ENCODE measurements at regions not wholly inside any gene's neighbourhood (a gene's known extent, or its start where the extent isn't known, plus 50 kb on each side); places are given as distances from the start of the nearest gene placed in this dataset.

DNA sequence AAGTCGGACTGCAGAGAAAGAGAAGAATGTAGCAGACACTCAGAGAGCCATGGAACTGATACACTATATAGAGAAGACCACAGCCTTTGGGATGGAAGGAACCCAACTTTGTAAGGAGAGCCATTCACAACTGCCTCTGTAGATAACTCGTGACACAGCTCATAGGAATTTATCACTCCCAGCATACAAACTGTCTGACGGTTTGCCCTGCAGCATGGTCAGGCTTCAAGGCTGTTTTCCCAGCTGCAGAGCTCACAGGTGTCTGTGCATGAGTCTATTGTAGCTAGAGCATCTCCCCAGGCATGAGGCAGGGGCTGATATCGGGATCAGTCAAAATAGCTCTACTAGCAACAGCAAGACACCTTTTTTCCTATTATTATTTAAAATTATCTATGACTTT, 130.5 kb upstream of the DTNBP1 start:
- no peak for DNase-seq

GRCh38 chr6:15792842-15793241, 130.0 kb upstream of the DTNBP1 start:
- DNase-seq = no peak

DNA sequence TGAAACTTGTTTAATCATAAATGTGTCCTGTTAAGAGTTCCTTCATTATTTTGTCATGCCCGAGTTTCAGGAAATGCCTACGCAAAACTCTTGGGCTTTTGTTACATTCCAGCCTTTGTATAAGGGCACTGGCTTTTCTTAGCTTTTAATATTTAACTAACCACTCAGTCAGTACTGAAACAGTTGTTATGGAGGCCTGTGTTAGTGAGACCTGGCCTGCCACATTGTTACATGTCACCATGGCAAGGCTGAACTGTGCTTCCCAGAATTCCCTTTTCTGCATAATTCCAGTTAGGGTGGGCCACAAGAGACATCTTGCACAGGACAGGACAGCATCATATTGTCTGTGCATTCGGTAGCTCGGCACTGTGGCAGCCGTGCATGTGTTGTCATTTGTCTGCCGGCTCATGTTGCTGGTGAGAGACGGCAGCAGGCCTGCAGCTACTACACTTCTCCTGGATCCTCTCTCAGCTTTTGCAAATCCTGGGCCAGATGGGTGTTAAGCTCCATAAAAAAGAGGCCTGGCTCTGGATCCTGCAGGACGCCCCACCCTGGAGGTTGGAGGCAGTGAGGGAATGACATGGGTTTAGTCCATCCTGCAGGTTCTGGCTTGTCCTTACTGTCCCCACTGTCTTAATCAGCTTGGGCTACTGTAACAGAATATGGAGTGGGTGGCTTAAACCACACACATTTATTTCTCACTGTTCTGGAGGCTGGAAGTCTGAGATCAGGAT, 128.8 kb upstream of the DTNBP1 start:
- no peak for DNase-seq

GRCh38 chr6:15790116-15790515, 127.3 kb upstream of the DTNBP1 start:
- DNase-seq = no peak

DNA sequence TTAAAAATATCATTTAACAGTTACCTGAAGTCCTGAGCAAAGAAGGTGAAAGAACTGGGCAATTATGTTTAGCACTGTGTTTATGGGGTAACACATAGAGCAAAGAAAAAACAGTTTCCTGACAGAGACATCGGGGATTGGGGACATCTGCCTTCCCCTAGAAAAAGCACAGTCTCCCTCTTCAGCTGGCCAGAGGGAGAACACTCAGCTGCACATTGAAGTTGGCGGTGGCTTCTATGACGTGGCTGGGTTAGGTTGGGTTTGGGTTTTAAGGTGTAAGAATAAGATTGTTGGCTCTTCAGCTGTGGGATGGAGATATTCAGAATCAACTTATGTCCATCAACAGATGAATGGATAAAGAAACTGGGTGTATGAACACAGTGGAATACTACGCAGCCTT, 124.0 kb upstream of the DTNBP1 start:
- no peak for DNase-seq

DNA sequence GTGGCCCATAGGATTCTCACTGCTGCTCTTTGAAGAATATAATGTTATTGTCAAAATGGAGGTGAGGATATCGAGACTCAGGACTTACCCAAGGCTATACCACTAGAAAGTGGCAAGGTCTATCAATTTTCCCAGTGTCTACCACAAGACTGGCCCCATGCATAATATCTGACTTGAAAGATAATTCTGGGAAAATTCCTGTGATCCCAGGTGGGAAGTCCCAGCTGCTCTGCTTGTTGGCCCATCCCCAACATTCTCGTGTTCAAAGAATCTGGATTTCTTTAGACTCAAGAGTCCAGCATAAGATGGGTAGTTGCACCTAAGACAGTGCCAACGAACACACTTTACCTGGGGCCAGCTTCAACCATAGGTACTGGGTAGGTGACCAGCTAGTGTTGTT, 120.7 kb upstream of the DTNBP1 start:
- DNase-seq = no peak

GRCh38 chr6:15781890-15782289, 119.1 kb upstream of the DTNBP1 start:
- DNase-seq = no peak

- no peak for DNase-seq
Measured at GRCh38 chr6:15781333-15781732, 118.5 kb upstream of the DTNBP1 start.

GRCh38 chr6:15780437-15780836, 117.6 kb upstream of the DTNBP1 start:
- DNase-seq = no peak

GRCh38 chr6:15779726-15780125, 116.9 kb upstream of the DTNBP1 start:
- DNase-seq = no peak

DNA sequence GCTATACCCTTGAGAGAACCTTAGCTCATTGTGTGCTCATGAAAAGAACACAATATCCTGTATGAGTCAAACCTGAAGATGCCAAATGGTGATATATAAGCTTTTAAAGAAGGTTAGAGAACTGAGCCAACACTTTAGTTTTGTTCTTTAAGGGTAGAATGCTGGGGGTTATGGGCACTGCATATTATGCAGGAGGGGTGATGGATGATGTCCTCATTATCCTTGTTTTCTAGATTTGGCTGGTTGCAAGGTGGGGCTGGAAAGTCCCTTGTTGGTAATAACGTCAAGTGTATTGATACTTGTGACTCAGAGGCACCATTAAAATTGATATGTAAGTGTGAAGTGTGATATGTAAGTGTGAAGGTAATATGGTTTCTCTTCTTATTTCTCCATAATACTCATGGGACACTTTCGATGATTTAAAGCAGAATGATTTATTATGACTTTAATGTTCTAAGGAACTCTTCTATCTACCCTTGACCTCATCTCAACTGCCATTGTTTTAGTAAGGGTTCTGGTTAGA, 113.7 kb upstream of the DTNBP1 start:
- no peak for DNase-seq

- no peak for DNase-seq
Measured at GRCh38 chr6:15775741-15776140, 112.9 kb upstream of the DTNBP1 start.

DNA sequence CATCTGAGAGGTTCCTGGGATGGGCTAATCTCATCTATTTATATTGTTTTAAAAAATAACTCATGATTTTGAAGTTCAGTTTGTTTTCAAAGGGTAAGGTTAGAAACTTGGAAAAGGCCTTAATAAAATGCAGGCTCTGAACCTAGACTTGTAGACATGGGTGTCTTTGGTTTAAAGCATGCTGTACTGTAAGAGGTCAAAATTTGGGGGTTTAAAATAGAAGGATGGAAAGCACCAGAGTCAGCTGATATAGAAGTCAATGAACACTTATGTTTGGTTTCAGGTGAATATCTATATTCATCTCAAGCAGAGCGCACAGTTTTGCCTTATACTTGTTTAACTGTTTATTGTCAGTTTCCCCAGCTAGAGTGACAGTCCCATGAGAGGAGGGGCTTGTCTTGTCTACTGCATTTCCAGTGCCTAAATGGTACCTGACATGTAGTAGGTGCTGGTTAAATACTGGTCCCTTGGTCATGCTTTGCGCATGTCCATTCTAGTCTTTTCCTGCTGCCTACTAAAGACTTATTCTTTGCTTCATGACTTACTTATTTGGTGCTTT, 112.3 kb upstream of the DTNBP1 start:
- DNase-seq = no peak

- no peak for DNase-seq
Measured at GRCh38 chr6:15773806-15774410, 111.1 kb upstream of the DTNBP1 start.

GRCh38 chr6:15770347-15771143, 107.7 kb upstream of the DTNBP1 start:
- DNase-seq = no peak

DNA sequence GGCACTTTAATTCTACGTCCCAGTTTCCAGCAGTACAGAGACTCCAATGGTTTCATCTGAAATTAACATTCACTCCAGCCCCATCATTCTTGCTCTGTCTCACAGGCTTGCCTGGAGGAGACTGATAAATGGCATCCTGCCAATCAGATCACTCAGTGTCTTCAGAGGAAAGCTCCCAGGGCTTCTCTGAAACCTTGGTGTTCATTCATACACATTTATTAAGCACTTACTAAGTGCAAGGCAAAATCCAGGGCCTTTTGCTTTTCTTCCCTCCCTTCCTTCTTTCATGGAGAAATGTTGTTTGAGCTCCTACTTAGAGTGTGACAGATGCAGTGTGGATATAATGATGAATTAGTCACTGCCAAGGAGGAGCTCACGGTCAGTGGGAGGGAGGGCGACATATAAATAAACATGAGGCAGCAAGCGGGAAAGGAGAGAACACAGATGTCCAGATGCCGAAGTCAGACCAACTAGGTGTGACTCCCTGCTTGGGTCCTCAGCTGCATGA, 106.7 kb upstream of the DTNBP1 start:
- DNase-seq = no peak

GRCh38 chr6:15768999-15769398, 106.2 kb upstream of the DTNBP1 start:
- no peak for DNase-seq

DNA sequence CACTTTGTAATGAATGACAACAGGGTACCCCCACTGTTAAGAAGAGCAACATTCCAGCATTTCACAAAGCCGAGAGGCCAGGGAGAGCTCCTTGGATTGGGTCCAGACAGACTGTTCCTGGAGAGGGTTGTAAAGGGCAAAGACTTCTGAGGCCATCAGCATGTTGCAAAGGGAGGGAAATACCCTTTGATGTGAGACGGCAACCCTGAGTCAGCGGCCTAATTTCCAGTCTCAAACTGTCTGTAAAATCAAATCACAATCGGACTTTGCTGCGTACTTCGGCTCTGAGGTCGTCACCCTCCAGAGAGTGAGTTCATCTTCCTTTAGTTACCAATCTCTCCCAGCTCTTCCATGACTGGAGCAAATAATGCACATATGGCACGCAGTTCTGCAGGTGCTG, 101.0 kb upstream of the DTNBP1 start:
- DNase-seq = no peak

- no peak for DNase-seq
Measured at GRCh38 chr6:15763364-15763763, 100.5 kb upstream of the DTNBP1 start.

DNA sequence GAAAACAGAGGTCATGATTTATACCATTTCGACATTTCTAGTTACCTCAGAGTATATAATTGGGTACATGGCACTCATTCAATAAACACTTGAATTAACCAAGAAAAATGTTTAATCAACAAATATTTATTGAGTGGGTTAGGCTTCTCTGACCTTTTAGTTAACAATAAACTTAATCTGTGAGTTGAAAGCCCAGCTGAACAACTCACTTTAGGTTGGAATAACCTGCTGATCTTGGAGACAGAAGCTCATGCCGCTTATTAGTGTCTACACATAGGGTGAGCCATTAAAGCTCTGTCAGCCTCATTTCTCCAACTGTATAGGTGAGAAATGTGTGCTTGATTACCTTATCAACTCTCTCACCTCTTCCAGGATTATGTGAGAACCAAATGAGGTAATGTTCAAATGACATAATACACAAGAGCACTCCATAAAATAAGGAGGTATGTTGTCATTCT, 98.2 kb upstream of the DTNBP1 start:
- DNase-seq = no peak

- DNase-seq = no peak
Measured at GRCh38 chr6:15758631-15759215, 95.9 kb upstream of the DTNBP1 start.

- no peak for DNase-seq
Measured at GRCh38 chr6:15755526-15755925, 92.7 kb upstream of the DTNBP1 start.

GRCh38 chr6:15754706-15755079, 91.9 kb upstream of the DTNBP1 start:
- no peak for DNase-seq

All from activated naive CD4-positive, alpha-beta T cell (primary cell).